ENCODE measurements at regions not wholly inside any gene's neighbourhood (a gene's known extent, or its start where the extent isn't known, plus 50 kb on each side); places are given as distances from the start of the nearest gene placed in this dataset.

DNA sequence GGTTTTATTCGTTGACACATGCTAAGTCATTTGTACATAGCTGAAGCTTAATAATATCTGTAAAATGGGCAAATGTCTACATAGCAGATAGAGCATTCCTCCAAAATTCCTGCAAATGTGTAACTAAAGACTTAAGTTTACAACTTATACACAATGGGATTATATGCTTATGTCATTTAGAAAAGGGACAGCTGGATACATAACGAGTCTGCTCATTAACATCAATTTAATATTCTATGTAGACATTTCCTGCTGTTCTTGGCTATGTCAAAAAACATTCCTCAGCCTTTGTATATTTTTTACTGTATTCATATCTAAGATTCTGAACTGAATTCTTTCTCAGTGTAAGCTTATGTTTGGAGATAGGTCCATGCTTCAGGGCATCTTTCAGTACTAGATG is 762.2 kb downstream of the NR2F2 start:
- no peak for DNase-seq (ENCODE audit: low read depth, low spot score)

GRCh38 chr15:97096303-97096835 is 765.9 kb downstream of the NR2F2 start:
- no peak for DNase-seq (ENCODE audit: low read depth, low spot score)

DNA sequence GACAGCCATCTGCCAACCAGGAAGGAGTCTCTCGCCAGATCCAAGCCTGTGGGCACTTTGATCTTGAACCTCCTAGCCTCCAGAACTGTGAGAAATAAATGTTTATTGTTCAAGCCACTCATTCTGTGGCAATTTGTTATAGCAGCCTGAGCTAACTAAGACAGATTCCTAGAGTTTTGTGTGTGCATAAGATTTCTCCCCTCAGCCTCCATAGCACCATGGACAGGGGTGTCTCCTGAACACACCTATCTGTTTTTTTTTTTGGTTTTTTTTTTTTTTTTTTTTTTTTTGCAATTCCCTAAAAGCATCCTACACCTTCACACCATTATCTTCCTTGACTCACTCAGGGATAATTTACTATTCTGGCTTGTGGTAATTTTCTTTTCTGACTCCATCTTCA is 768.5 kb downstream of the NR2F2 start:
- DNase-seq (ENCODE audit: low read depth, low spot score), result no peak

DNA sequence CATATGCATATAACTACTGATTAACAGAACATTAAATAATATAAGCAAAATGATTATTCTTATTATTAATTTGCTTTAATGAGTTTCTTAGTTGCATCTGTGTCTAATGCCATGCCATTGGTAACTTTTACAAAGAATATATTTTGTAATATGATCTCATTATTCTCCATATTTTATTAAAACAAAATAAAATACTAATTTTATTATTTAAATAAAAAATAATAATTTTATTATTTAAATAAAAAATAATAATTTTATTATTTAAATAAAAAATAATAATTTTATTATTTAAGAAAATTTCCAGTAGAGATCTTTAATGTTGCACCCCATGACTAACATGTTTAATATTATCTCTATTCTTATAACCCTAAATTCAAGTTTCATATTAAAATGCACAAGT is 771.1 kb downstream of the NR2F2 start:
- DNase-seq (ENCODE audit: low read depth, low spot score), result no peak

- DNase-seq (ENCODE audit: low read depth, low spot score), result no peak
Observed at GRCh38 chr15:97114900-97115760, 784.6 kb downstream of the NR2F2 start.

GRCh38 chr15:97115761-97116070 is 785.2 kb downstream of the NR2F2 start:
- DNase-seq (ENCODE audit: low read depth, low spot score), result no peak

DNA sequence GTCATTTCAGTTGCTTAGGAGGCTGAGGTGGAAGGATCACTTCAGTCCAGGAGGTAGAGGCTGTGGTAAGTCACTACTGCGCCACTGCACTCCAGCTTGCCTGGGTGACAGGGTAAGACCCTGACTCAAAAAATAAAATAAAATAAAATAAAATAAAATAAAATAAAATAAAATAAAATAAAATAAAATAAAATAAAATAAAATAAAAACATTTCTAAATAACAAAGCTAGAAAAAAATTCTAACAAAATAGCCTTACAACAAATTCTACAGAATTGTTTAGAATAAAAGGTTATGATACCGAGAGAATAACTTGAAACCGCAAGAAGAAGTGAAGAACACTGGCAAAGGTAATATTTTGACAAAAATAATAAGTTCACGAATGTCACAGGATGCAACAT is 794.3 kb downstream of the NR2F2 start:
- no peak for DNase-seq (ENCODE audit: low read depth, low spot score)

DNA sequence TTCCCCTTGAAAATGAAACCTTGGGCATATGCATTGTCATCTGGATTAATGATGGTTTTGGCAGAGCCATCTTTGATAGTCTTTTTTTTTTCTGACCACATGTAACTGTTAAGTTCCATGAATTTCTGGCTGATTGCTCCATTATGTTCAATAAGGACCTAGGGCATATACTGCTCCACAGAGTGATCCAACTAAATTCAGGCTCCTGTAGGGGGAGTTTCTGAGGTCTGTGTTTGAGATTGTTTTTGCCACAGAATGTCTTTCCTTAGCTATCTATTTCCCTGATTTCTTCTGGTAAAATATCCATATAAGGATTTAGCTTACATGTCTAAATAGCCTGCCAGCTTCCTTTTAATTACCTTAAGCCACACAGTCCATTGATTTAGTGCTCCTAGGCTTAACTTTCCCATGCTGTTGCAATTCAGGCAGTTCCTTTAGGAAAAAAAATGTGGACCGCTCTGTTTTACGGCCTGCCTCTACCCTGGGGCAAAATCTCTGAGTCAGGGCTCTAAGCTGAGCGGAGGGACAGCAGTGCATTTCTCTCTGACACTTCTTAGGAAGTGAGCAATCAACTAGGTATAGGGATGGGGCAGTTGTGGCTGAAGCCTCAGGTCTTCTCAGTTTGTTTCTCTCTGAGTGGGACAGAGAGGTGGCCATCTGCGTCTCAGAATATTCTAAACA is 796.2 kb downstream of the NR2F2 start:
- DNase-seq (ENCODE audit: low read depth, low spot score), result no peak

DNA sequence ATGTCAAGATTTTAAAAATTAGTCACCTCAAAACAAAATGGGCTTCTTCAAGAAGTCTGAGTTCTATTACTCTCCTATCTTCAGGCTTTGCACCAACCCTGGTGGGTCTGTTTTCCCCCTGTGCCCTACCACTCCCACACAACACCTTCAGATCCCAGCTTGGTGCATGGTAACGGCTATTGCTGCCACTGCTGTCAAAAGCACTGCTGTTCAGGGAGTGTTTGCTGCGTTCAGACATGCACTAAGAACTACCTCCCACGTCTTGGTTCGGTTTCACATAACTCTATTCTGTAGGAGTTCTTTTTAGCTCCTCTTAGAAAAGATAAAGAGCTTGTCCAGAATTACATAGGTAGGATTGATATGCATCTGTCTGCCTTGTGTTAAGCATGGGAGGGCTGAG is 799.2 kb downstream of the NR2F2 start:
- DNase-seq (ENCODE audit: low read depth, low spot score), result no peak

DNA sequence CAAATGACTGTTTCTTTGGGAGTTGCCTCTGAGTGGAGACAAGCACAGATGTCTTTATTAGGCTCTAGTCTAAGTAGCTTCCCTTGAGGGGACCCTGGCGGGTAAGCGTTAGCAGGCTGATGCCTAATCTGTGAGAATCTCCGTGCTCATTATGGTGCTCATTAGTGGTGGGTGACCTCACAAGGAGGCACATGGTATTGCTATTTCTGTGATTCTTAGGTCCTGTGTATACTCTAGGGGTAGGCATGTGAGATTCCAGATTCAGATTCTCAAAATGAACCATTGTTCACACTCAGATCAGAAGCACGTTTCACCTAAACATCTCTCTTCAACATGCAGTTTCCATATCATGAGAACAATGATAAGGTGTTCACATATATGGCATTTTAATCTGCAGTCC is 809.7 kb downstream of the NR2F2 start:
- DNase-seq (ENCODE audit: low read depth, low spot score), result no peak

GRCh38 chr15:97141360-97141759 is 810.9 kb downstream of the NR2F2 start:
- DNase-seq (ENCODE audit: low read depth, low spot score), result no peak

DNA sequence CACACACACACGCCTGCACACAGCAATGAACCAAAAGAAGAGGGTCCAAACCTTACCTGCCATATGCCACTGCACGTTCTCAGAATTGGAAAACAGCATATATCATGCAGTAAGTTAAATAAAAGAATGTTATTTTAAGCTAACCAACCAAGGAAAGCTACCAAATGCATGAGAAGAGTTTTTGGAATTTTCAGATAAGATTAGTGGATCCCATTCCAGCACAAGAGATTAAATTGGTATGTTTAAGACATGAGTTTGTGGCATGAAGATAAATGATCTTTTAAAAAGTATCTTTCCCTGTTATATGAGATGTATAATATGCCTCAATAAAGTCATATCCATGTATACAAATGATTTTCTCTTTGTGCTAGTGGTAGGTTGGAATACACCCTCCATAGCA is 811.4 kb downstream of the NR2F2 start:
- no peak for DNase-seq (ENCODE audit: low read depth, low spot score)

GRCh38 chr15:97143592-97144376 is 813.3 kb downstream of the NR2F2 start:
- DNase-seq (ENCODE audit: low read depth, low spot score), result no peak

DNA sequence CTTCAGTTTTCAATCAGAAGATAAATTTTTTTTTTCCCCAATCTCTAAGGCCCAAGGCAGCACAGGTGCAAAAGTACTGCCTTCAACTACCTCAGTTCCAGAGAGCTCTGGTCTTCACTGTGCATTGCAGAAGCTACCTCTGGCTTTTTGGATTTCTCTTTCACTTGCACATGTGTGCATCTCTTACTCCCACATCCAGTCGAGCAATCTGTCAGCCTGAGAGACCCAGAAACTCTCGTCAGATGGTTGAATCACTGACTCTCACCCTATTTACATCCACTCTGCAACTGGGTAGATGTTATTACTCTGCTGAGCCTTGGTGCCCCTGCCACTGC is 813.8 kb downstream of the NR2F2 start:
- no peak for DNase-seq (ENCODE audit: low read depth, low spot score)

DNA sequence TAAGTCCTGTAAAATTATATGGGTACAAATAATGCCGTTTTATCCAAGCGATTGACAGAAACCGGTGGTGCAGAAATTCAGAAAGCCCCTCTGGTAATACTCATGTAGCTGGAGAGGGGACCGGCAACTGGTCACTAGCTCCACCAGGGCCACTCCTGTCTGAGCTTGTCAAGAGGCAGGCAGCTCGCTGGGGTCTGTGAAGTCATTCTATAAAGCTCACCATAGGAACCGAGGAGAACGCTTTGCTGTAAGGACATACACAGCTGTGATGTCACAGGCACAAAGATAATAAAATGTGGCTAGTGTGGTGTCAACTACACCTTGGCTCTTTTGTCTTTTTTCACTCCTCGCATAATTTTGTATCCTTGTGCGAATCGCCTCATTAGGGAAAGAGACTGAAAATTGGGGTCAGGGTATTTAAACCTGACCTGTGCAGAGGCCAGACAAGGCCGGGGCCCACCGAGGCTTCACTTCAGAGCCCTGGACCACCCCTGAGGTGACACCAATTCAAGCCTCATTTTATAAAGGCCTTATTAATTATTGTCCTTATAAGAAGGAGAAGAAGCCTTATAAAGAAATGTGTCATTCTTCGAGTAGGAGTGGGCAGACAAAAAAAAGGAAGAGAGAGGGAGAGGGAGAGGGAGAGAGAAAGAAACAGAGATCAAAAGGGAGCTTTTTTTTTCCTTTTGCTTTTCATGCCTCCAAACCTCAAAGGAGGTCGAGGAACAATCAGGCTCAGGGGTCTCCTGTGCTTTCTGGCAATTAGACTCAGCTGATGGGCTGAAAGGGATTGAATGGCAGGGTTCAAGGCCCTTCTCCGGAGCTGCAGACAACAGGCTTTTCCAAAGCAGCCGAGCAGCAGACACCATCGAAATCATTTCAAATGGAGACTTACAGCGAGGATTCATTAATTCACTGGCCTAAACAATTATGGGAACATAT is 813.3 kb upstream of the ARRDC4 start:
- no peak for DNase-seq (ENCODE audit: low read depth, low spot score)

GRCh38 chr15:97153356-97153965 is 807.0 kb upstream of the ARRDC4 start:
- no peak for DNase-seq (ENCODE audit: low read depth, low spot score)

DNA sequence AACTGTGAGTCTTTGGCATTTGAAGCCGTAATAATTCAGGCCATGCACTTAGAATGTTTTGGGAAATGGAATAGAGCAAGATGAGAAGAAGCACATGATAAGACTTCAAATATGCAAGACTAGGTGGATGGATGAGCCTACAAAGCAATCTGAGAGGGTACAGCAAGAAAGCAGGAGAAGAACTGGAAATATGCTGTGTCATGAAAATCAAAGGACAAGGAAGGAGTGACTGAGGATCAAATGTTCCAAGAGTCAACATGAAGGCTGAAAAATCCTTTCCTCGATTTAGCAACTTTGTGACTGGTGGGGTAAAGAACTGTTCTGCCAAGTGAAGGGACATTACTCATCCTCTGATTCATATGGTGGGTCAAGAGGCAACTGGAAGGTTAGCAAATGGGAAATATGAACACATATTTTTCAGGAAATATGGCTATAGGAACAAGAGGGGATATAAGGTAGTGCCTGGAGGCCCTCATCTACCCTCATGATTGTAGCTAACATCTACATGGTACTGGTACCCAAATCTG is 803.7 kb upstream of the ARRDC4 start:
- DNase-seq (ENCODE audit: low read depth, low spot score), result no peak

- no peak for DNase-seq (ENCODE audit: low read depth, low spot score)
Observed at GRCh38 chr15:97162805-97163495, 797.6 kb upstream of the ARRDC4 start.

DNA sequence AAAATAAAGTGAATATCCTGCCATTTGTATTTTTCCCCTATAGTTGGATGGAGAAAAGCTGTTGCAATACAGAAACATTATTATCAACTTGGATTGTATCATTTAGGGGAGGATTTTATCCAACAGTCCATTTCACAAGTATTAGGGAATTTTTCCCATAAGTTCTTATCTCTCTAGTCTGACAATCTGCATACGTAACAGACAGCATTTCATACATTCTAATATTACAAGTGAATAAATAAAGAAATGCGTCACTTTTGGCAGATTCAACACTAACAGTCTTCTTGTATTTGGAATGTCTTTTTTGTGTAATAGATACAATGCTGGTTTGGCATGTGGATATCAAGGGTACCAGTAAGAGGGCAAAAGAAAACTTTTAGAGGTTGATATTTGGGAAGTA is 795.3 kb upstream of the ARRDC4 start:
- DNase-seq (ENCODE audit: low read depth, low spot score), result no peak
